ENCODE measurements at regions not wholly inside any gene's neighbourhood (a gene's known extent, or its start where the extent isn't known, plus 50 kb on each side); places are given as distances from the start of the nearest gene placed in this dataset.

DNA sequence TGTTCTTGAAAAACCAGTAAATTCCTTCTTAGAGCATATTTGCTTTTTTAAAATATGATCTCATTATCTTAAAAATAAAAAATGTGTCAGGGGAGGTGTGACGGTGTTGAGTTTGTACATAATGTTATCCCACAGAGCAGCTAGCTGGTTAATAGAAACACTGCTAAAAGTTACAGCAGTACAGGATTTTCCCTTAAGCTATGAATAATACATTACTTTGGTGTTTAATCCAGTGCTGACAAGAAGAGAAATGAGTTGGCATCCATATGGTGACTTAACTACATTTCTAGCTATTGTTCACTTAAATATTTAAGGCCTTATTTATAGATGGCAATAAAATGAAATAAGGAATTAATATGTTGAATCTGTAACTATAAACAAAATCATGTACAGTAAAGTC is 883.1 kb downstream of the CDH18 start:
- no peak for DNase-seq
- no peak overlapping the region for H3K4me3 ChIP-seq (ENCODE audit: low read depth, low read length)
- H3K4me1 ChIP-seq (ENCODE audit: control insufficient read depth in 1 of 2, insufficient read depth in 2 of 2, low read length in 2 of 2), result no peaks in the 10 kb centered on the region

DNA sequence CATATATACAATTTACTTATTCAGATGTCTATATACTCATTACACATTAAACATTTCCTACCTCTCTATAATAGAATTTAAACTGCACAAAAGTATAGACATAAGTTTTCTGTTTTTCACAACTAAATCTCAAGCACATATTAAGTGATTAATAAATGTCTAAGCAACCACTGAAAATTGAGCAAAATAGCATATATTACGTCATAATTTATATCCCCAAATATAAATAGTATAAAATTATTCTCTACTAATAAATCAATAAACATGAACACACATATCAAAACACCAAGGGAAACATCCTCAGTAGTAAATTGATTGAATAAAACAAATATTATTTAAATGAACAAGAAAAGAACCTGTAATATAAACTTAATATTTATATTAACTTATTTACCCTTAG is 865.1 kb downstream of the CDH18 start:
- Histone ChIP-seq H3K9ac (ENCODE audit: low read length) (no peak overlapping the region), H3K79me2 (ENCODE audit: control insufficient read depth, insufficient read depth, low read length, poor library complexity) (no peaks in the 10 kb centered on the region), H3K4me3 (ENCODE audit: low read depth, low read length) (no peak overlapping the region), H3K18ac (ENCODE audit: low read length) (no peak overlapping the region), H3K4me1 (ENCODE audit: control insufficient read depth in 1 of 2, insufficient read depth in 2 of 2, low read length in 2 of 2) (no peaks in the 10 kb centered on the region), H2BK120ac (ENCODE audit: insufficient read depth, low read length, poor library complexity) (no peak overlapping the region), H3K36me3 (ENCODE audit: control insufficient read depth in 1 of 2, insufficient read depth in 2 of 2, low read length in 2 of 2) (no peaks in the 10 kb centered on the region), H2BK12ac (ENCODE audit: low read length) (no peak overlapping the region), H3K14ac (ENCODE audit: low read length) (no peak overlapping the region), H3K27me3 (ENCODE audit: insufficient read depth, low read length) (no peaks in the 10 kb centered on the region), H2AK5ac (ENCODE audit: low read length) (no peak overlapping the region), H4K91ac (ENCODE audit: low read depth, low read length) (no peak overlapping the region), H3K27ac (ENCODE audit: low read depth, low read length) (no peak overlapping the region), H3K9me3 (ENCODE audit: insufficient read depth, low read depth, low read length) (no peaks in the 10 kb centered on the region), H4K8ac (ENCODE audit: low read depth, low read length) (no peak overlapping the region), H2BK5ac (ENCODE audit: low read depth, low read length, poor library complexity) (no peak overlapping the region), H3K4me2 (ENCODE audit: low read length) (no peak overlapping the region), H2AFZ (ENCODE audit: insufficient read depth, low read length, poor library complexity) (no peak overlapping the region), H4K12ac (ENCODE audit: low read depth, low read length) (no peak overlapping the region), H3K79me1 (ENCODE audit: low read length) (no peaks in the 10 kb centered on the region), H3K4ac (ENCODE audit: low read depth, low read length) (no peak overlapping the region), H3K23ac (ENCODE audit: low read length) (no peak overlapping the region)
- no CpG with 5 or more reads among the region's 1 CpG for WGBS (ENCODE audit: extremely low coverage, insufficient coverage, insufficient read length)
- DNase-seq, result no peak

More for the DNA sequence above, 883.1 kb downstream of the CDH18 start:
- Histone ChIP-seq H3K36me3 (ENCODE audit: control insufficient read depth in 1 of 2, insufficient read depth in 2 of 2, low read length in 2 of 2) (no peaks in the 10 kb centered on the region), H3K79me2 (ENCODE audit: control insufficient read depth, insufficient read depth, low read length, poor library complexity) (no peaks in the 10 kb centered on the region), H3K79me1 (ENCODE audit: low read length) (no peaks in the 10 kb centered on the region), H4K8ac (ENCODE audit: low read depth, low read length) (no peak overlapping the region), H3K4me2 (ENCODE audit: low read length) (no peak overlapping the region), H2AK5ac (ENCODE audit: low read length) (no peak overlapping the region), H3K18ac (ENCODE audit: low read length) (no peak overlapping the region), H3K27ac (ENCODE audit: low read depth, low read length) (no peak overlapping the region), H2BK5ac (ENCODE audit: low read depth, low read length, poor library complexity) (no peak overlapping the region), H3K23ac (ENCODE audit: low read length) (no peak overlapping the region), H3K14ac (ENCODE audit: low read length) (no peak overlapping the region), H4K12ac (ENCODE audit: low read depth, low read length) (no peak overlapping the region), H2AFZ (ENCODE audit: insufficient read depth, low read length, poor library complexity) (no peak overlapping the region), H3K27me3 (ENCODE audit: insufficient read depth, low read length) (no peaks in the 10 kb centered on the region), H3K4ac (ENCODE audit: low read depth, low read length) (no peak overlapping the region), H2BK120ac (ENCODE audit: insufficient read depth, low read length, poor library complexity) (no peak overlapping the region), H3K9me3 (ENCODE audit: insufficient read depth, low read depth, low read length) (no peaks in the 10 kb centered on the region), H3K9ac (ENCODE audit: low read length) (no peak overlapping the region), H4K91ac (ENCODE audit: low read depth, low read length) (no peak overlapping the region), H2BK12ac (ENCODE audit: low read length) (no peak overlapping the region)
- WGBS (ENCODE audit: extremely low coverage, insufficient coverage, insufficient read length), result no CpG with 5 or more reads among the region's 1 CpG

DNA sequence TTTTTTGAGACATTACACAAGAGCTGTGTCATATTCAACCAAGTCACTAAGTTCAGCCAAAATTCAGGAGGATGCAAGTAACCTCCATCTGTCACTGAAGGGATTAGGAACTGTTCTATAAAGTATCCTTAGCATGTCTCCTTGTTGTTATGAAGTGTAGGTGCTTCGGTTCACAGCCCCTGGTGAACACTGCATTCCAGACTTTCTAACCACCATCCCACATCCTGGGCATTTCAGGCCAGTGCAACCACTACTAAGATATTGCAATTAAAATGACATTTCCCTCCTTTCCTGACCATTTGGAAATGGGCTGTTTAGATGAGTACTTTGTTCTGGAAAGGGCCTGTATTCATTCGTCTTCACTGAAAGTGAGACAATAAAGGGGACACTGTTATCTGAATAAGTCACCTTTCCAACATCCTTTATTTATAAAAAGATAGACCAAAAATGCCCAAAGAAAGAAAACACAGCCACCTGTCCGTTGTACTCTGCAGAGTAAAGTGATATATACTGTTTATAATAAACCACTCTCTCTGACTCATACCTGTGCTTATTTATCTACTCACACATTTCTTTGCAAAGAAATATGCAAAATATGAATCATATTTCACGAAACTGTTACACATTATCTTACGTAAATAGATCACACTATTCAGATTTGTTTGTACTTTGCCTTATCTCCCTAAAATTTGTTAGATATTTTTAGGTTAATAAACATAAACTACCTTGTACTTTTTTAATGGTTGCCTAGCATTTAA is 861.9 kb downstream of the CDH18 start:
- no peaks in the 10 kb centered on the region for H3K36me3 ChIP-seq (ENCODE audit: control insufficient read depth in 1 of 2, insufficient read depth in 2 of 2, low read length in 2 of 2)
- H3K9me3 ChIP-seq (ENCODE audit: insufficient read depth, low read depth, low read length), result no peaks in the 10 kb centered on the region
- H4K91ac ChIP-seq (ENCODE audit: low read depth, low read length), result no peak overlapping the region
- H2AK5ac ChIP-seq (ENCODE audit: low read length), result no peak overlapping the region
- H3K9ac ChIP-seq (ENCODE audit: low read length), result no peak overlapping the region
- no peak overlapping the region for H4K12ac ChIP-seq (ENCODE audit: low read depth, low read length)
- H2BK120ac ChIP-seq (ENCODE audit: insufficient read depth, low read length, poor library complexity), result no peak overlapping the region
- no peaks in the 10 kb centered on the region for H3K79me2 ChIP-seq (ENCODE audit: control insufficient read depth, insufficient read depth, low read length, poor library complexity)
- no peak overlapping the region for H3K4ac ChIP-seq (ENCODE audit: low read depth, low read length)
- no peak overlapping the region for H4K8ac ChIP-seq (ENCODE audit: low read depth, low read length)
- no peak overlapping the region for H2BK5ac ChIP-seq (ENCODE audit: low read depth, low read length, poor library complexity)
- no peaks in the 10 kb centered on the region for H3K27me3 ChIP-seq (ENCODE audit: insufficient read depth, low read length)
- no peaks in the 10 kb centered on the region for H3K4me1 ChIP-seq (ENCODE audit: control insufficient read depth in 1 of 2, insufficient read depth in 2 of 2, low read length in 2 of 2)
- H3K14ac ChIP-seq (ENCODE audit: low read length), result no peak overlapping the region
- no peak overlapping the region for H2BK12ac ChIP-seq (ENCODE audit: low read length)
- no peak overlapping the region for H3K4me2 ChIP-seq (ENCODE audit: low read length)
- no peak overlapping the region for H3K27ac ChIP-seq (ENCODE audit: low read depth, low read length)
- H3K18ac ChIP-seq (ENCODE audit: low read length), result no peak overlapping the region
- WGBS (ENCODE audit: extremely low coverage, insufficient coverage, insufficient read length), result no CpG with 5 or more reads among the region's 5 CpGs
- no peak overlapping the region for H3K4me3 ChIP-seq (ENCODE audit: low read depth, low read length)
- peak in 1 of 2 donors; percentile 65 for DNase-seq
- H3K23ac ChIP-seq (ENCODE audit: low read length), result no peak overlapping the region
- H3K79me1 ChIP-seq (ENCODE audit: low read length), result no peaks in the 10 kb centered on the region
- H2AFZ ChIP-seq (ENCODE audit: insufficient read depth, low read length, poor library complexity), result no peak overlapping the region

DNA sequence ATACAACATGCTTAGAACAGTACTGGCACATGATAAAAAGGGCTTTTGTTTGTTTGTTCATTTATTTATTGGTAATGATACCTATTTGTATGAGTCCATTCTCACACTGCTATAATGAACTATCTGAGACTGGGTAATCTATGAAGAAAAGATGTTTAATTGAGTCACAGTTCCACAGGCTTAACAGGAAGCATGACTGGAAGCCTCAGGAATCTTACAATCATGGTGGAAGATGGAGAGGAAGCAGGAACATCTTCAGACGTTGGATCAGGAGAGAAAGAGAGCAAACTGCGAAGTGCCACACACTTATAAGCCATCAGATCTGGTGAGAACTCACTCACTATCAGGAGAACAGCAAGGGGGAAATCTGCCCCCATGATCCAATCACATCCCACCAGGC is 847.7 kb downstream of the CDH18 start:
- no peak overlapping the region for H2AK5ac ChIP-seq (ENCODE audit: low read length)
- H3K4me1 ChIP-seq (ENCODE audit: control insufficient read depth in 1 of 2, insufficient read depth in 2 of 2, low read length in 2 of 2), result no peaks in the 10 kb centered on the region
- no peaks in the 10 kb centered on the region for H3K27me3 ChIP-seq (ENCODE audit: insufficient read depth, low read length)
- H3K9me3 ChIP-seq (ENCODE audit: insufficient read depth, low read depth, low read length), result no peaks in the 10 kb centered on the region
- no peak overlapping the region for H3K27ac ChIP-seq (ENCODE audit: low read depth, low read length)
- WGBS (ENCODE audit: extremely low coverage, insufficient coverage, insufficient read length), result no CpG with 5 or more reads among the region's 2 CpGs
- no peak overlapping the region for H2BK5ac ChIP-seq (ENCODE audit: low read depth, low read length, poor library complexity)
- H3K4me2 ChIP-seq (ENCODE audit: low read length), result no peak overlapping the region
- no peak overlapping the region for H4K8ac ChIP-seq (ENCODE audit: low read depth, low read length)
- H3K4me3 ChIP-seq (ENCODE audit: low read depth, low read length), result no peak overlapping the region
- no peak overlapping the region for H2AFZ ChIP-seq (ENCODE audit: insufficient read depth, low read length, poor library complexity)
- no peak overlapping the region for H3K14ac ChIP-seq (ENCODE audit: low read length)
- H4K91ac ChIP-seq (ENCODE audit: low read depth, low read length), result no peak overlapping the region
- no peak overlapping the region for H2BK120ac ChIP-seq (ENCODE audit: insufficient read depth, low read length, poor library complexity)
- no peak overlapping the region for H4K12ac ChIP-seq (ENCODE audit: low read depth, low read length)
- H3K18ac ChIP-seq (ENCODE audit: low read length), result no peak overlapping the region
- DNase-seq, result no peak
- H3K79me1 ChIP-seq (ENCODE audit: low read length), result no peaks in the 10 kb centered on the region
- no peaks in the 10 kb centered on the region for H3K79me2 ChIP-seq (ENCODE audit: control insufficient read depth, insufficient read depth, low read length, poor library complexity)
- no peak overlapping the region for H3K23ac ChIP-seq (ENCODE audit: low read length)
- H3K4ac ChIP-seq (ENCODE audit: low read depth, low read length), result no peak overlapping the region
- H3K9ac ChIP-seq (ENCODE audit: low read length), result no peak overlapping the region
- H2BK12ac ChIP-seq (ENCODE audit: low read length), result no peak overlapping the region
- H3K36me3 ChIP-seq (ENCODE audit: control insufficient read depth in 1 of 2, insufficient read depth in 2 of 2, low read length in 2 of 2), result no peaks in the 10 kb centered on the region

Measured in trophoblast cell (in vitro differentiated cells and primary cell).